Left hindlimb (tissue), 1 donor: ENCODE measurements at regions not wholly inside any gene's neighbourhood (a gene's known extent, or its start where the extent isn't known, plus 50 kb on each side); places are given as distances from the start of the nearest gene placed in this dataset.
"Not testable (repeated sequence)": the region's sequence is repeated elsewhere in the genome, so short reads cannot be mapped to it uniquely, and the experiment has no call there.

ENCODE experiments used
- DNase-seq: peaks from one replicate; pipeline ENCODE4 v3.0.0-alpha.2; 2018

GRCh38 chrX:137884813-137885212 is 318.9 kb downstream of the ZIC3 start:
- not testable (repeated sequence) for DNase-seq

DNA sequence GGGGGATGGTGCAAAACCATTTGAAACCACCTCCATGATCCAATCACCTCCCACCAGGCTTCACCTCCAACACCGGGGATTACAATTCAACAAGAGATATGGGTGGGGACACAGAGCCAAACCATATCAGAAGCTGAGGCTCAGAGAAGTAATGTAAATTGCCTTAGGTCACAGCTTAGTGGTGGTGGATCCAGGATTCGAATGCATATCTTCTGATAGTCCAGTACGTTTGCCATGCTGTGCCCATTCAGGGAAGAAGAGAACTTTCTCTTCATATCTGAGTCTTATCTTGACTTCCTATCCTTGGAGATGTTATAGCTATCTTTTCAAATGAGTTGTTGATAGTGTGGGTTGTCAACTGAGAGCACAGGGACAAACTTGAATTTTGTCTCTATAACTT is 325.5 kb downstream of the ZIC3 start:
- DNase-seq: no peak

DNA sequence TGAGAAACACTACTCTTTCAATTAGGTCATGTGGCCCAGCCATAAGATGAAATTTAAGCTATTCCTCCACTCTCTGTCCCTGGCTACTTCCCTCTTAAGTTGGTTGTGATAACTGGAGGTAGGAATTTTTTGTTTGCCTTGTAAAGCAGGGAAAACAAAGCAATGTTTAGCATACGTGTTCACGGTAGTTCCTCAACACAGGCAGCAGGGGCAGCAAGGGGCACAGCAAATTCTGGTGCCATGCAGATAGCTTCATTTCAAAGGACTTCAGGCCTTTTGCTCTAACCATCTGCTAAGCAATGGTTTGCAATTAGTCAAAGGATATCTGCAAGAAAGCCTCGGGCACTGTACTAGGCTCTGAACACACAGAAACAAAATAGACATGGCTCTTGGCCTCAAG is 330.2 kb downstream of the ZIC3 start:
- DNase-seq: no peak

- no peak for DNase-seq
Measured at GRCh38 chrX:137915466-137915865, 349.5 kb downstream of the ZIC3 start.

GRCh38 chrX:137916090-137916746 is 350.3 kb downstream of the ZIC3 start:
- DNase-seq: no peak

DNA sequence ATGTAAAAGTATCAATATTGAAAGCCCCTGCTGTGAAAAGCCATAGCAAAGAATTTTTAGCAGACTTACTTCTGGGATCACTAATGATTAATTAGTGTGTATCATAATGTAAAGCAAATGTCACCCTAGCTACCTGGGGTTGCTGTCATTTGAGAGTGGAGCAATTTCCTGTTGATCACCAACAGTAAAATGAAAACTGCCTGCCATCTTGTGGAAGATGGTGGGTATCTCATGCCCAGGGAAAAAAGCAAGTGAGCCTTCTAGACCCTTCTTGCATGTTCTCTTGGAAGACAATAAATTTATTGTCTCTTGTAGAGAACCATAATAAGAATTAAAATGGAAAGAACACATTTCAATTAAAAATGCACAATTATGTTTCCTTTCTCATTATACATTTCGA is 360.2 kb downstream of the ZIC3 start:
- DNase-seq: no peak

DNA sequence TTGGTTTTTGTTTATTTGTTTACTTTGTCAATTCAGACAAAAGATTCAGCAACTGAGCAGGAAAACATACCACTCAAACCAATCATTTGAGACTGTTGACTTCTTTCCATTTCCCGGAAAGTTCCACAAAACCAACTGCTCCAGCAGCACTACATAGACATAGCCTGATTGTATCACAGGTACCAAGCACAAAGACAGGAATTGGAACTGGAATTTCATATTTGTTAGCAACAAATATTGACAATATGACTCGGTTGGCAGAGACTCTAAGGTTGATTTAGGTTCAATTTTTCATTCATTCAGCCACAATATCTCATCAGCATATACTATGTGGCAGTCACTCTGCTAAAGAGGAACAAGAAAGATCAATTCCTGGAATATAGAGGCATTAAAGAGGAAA is 364.0 kb downstream of the ZIC3 start:
- DNase-seq: no peak

DNA sequence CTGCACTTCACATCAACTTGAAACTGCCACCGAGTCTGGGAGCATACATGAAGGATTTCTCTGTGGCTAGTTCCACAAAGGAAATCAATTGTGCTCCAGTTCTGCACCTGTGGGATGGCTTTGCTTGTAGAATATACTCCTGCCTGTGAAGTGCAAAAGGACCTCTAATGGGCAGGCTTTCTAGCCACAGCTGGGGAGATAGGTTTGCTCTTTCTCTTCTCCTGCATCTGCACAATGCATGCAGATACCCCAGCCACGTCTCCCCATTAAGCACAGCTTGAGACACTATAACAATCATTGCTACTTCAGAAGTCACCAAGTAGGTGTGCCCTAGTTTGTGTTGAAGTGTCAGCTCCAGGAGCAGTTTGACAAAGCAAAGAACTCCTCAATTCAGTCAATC is 364.6 kb downstream of the ZIC3 start:
- DNase-seq: no peak

DNA sequence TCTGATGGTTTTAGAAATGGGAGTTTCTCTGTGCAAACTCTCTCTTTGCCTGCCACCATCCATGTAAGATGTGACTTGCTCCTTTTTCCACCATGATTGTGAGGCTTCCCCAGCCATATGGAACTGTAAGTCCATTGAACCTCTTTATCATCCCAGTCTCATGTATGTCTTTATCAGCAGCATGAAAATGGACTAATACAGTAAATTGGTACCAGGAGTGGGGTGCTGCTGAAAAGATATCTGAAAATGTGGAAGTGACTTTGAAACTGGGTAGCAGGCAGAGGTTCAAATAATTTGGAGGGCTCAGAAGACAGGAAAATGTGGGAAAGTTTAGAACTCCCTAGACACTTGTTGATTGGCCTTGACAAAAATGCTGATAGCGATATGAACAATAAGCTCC is 368.3 kb downstream of the ZIC3 start:
- not testable (repeated sequence) for DNase-seq

- not testable (repeated sequence) for DNase-seq
Measured at GRCh38 chrX:137934887-137935286, 369.0 kb downstream of the ZIC3 start.

DNA sequence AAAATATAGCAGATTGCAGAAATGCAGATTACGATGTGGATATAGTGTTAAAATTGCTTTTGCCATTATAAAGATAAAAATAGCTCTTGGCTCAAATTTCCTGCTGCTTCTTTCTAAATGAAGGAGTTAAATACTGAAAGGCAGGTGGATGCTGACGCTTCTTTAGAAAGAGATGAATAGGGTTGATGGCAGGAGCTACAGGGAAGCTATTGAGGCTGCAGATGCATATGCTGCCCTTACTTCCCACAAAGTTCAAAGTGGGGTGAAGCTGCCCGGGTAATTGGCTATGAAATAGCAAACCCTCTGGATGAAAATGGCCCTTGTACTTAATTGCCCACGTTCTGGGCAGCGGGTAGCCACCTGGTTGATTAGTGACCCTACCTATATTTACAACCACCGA is 379.5 kb downstream of the ZIC3 start:
- DNase-seq: no peak

- no peak for DNase-seq
Measured at GRCh38 chrX:137969191-137969590, 403.3 kb downstream of the ZIC3 start.

DNA sequence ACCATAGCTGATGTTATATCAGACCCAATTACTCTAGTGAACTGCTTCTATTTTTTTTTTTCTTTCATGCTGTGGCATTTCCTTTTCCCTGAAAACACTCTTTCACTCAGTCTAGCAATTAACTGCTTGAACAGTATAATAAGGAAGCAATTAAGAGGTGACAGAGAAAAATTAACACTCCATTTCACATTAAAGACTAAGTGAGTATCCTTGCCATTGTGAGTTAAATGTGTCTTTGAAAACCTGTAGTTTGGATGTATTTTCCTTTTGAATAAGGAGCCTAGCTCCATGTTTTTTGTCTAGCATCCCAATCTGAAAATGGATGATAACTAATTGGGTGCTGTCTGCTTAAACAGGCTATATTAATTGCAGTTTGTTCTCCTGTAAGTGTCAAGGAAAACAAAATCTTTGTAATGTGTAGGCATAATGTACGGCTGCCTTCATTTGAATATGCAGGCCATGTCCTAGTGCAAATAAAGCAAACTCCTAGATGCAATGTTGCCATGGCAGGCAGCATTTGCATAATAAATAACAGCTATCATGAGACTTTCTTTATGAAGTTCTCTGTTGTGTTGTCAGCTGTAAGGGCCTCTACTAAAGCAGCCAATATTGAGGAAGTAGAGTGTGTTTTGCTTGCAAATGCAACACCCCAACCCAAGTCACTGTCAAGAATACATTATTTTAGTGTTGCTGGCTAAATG is 416.7 kb downstream of the ZIC3 start:
- DNase-seq: no peak

GRCh38 chrX:137988470-137988869 is 422.5 kb downstream of the ZIC3 start:
- DNase-seq: no peak

GRCh38 chrX:137998619-137999018 is 432.7 kb downstream of the ZIC3 start:
- DNase-seq: no peak

- DNase-seq: no peak
Measured at GRCh38 chrX:137999071-137999470, 433.1 kb downstream of the ZIC3 start.

DNA sequence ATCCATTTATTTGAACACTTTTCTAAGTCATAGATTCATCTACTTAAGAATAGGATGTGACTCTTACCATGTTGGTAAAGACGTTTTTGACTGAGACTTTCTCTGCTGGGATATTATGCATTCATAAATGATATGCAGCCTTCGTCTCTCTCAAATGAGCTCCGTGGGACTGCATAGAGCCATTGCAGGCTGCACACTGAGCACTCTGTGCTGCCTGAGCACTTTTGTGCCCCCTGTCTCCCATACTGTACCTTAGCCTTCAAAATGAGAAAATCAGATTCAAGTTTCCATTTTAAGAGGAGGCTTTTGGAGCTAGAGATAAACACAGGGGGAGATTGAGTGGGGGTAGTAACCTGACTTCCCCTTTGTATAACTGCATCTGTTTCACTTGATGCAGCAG is 433.6 kb downstream of the ZIC3 start:
- no peak for DNase-seq

GRCh38 chrX:138001226-138001625 is 435.3 kb downstream of the ZIC3 start:
- no peak for DNase-seq

GRCh38 chrX:138006180-138006579 is 440.3 kb downstream of the ZIC3 start:
- no peak for DNase-seq

GRCh38 chrX:138008281-138008680 is 442.4 kb downstream of the ZIC3 start:
- no peak for DNase-seq

- DNase-seq: no peak
Measured at GRCh38 chrX:138011468-138011867, 445.5 kb downstream of the ZIC3 start.

DNA sequence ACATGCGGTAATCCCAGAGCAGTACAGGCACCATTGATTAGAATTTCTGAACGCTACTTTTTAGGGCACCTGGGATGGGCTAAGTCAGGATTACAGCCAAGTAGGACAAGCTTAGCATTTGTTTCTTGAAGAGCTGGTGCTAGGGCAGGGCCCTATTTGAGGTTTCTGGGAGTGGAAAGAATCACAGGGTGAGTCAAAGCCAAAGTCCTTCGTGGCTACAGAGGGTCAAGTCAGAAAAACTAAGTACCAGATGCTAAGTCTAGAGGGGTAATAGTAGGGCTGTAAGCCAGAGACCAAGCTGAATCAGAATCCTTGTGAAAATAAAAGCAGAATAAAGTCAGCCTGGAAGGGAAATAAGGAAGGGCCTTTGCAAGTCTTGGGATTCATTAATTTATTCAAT is 448.6 kb downstream of the ZIC3 start:
- DNase-seq: peak; percentile 31

DNA sequence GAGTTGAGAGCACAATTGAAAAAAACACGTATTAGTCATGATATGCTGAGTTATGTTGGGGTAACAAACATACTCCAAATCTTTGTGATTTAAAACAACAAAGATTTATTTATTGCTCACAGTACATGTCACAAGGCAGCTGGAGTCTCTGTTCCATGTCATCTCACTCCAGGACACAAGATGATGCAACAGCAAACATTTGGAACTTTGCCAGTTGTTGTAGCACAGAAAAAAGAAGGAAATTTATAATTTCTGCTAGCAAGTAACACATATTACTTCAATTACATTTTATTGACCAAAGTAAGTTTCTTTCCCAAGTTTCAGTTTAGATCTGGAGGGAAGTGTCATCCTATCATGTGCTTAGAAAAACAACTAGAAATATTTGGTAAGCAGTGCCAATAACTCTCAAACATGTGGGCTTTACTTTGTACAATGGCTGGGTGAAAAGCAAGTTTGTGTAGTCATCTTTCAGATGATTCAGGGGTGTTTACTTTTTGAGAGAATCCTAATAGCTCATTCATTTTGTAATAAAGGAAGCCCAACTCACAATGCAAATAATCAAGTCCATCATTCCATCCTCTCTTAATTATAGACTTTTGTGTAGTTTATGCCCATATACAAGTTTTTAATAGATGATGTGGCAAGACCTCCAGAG is 452.3 kb downstream of the ZIC3 start:
- no peak for DNase-seq

- DNase-seq: no peak
Measured at GRCh38 chrX:138020941-138021340, 455.0 kb downstream of the ZIC3 start.
